ENCODE measurements at regions not wholly inside any gene's neighbourhood (a gene's known extent, or its start where the extent isn't known, plus 50 kb on each side); places are given as distances from the start of the nearest gene placed in this dataset.

GRCh38 chr5:51449026-51449425 is 65.8 kb downstream of the ISL1 start:
- Histone ChIP-seq H3K4me2 (no peak overlapping the region), H4K20me1 (no peaks in the 10 kb centered on the region; a peak in 1 of 22 replicates), H3K4me3 (no peak overlapping the region), H3K4me1 (no peaks in the 10 kb centered on the region), H3K27ac (no peak overlapping the region), H3K27me3 (no peaks in the 10 kb centered on the region), H3K9ac (no peak overlapping the region), H3K9me3 (replicated peaks in 1 of 11) (no peaks in the 10 kb centered on the region), H3K36me3 (no peaks in the 10 kb centered on the region)
- TF ChIP-seq Cebpa-rat (IDR thresholded peaks at IDR 0.05) = no peak

GRCh38 chr5:51452562-51452961 is 69.3 kb downstream of the ISL1 start:
- Histone ChIP-seq H3K9me3 (replicated peaks in 1 of 11) (no peaks in the 10 kb centered on the region), H3K27me3 (no peaks in the 10 kb centered on the region), H3K4me1 (no peaks in the 10 kb centered on the region), H3K27ac (no peak overlapping the region), H3K36me3 (no peaks in the 10 kb centered on the region), H4K20me1 (no peaks in the 10 kb centered on the region), H3K4me2 (no peak overlapping the region), H3K4me3 (no peak overlapping the region), H3K9ac (no peak overlapping the region)
- no peak for TF ChIP-seq Cebpa-rat (IDR thresholded peaks at IDR 0.05)

- Histone ChIP-seq H3K36me3 (no peaks in the 10 kb centered on the region), H3K27me3 (no peaks in the 10 kb centered on the region), H3K4me1 (no peaks in the 10 kb centered on the region), H3K4me2 (no peak overlapping the region), H3K4me3 (no peak overlapping the region), H3K9ac (no peak overlapping the region), H3K9me3 (replicated peaks in 1 of 11) (no peaks in the 10 kb centered on the region), H3K27ac (no peak overlapping the region), H4K20me1 (no peaks in the 10 kb centered on the region)
- no peak for TF ChIP-seq Cebpa-rat (IDR thresholded peaks at IDR 0.05)
These were observed 81.9 kb downstream of the ISL1 start for GRCh38 chr5:51465165-51465564.

GRCh38 chr5:51466214-51466613 is 83.0 kb downstream of the ISL1 start:
- H3K4me1 ChIP-seq = no peaks in the 10 kb centered on the region
- H3K27ac ChIP-seq = no peak overlapping the region
- no peak overlapping the region for H3K9ac ChIP-seq
- no peak for TF ChIP-seq Cebpa-rat (IDR thresholded peaks at IDR 0.05)
- no peak overlapping the region for H3K4me2 ChIP-seq
- no peak overlapping the region for H3K4me3 ChIP-seq
- H3K27me3 ChIP-seq = no peaks in the 10 kb centered on the region
- H3K36me3 ChIP-seq = no peaks in the 10 kb centered on the region
- no peaks in the 10 kb centered on the region for H4K20me1 ChIP-seq
- H3K9me3 ChIP-seq (replicated peaks in 1 of 11) = no peaks in the 10 kb centered on the region

GRCh38 chr5:51468196-51468595 is 84.9 kb downstream of the ISL1 start:
- H3K9ac ChIP-seq = no peak overlapping the region
- H3K27me3 ChIP-seq = no peaks in the 10 kb centered on the region
- no peaks in the 10 kb centered on the region for H3K9me3 ChIP-seq (replicated peaks in 1 of 11)
- no peaks in the 10 kb centered on the region for H3K36me3 ChIP-seq
- no peaks in the 10 kb centered on the region for H4K20me1 ChIP-seq
- no peaks in the 10 kb centered on the region for H3K4me1 ChIP-seq
- no peak overlapping the region for H3K4me2 ChIP-seq
- H3K4me3 ChIP-seq = no peak overlapping the region
- no peak overlapping the region for H3K27ac ChIP-seq
- no peak for TF ChIP-seq Cebpa-rat (IDR thresholded peaks at IDR 0.05)

GRCh38 chr5:51471630-51472029 is 88.4 kb downstream of the ISL1 start:
- Histone ChIP-seq H3K36me3 (no peaks in the 10 kb centered on the region), H3K9ac (no peak overlapping the region), H3K4me1 (no peaks in the 10 kb centered on the region), H3K4me3 (no peak overlapping the region), H3K9me3 (replicated peaks in 1 of 11) (no peaks in the 10 kb centered on the region), H3K27ac (no peak overlapping the region), H4K20me1 (no peaks in the 10 kb centered on the region), H3K4me2 (no peak overlapping the region), H3K27me3 (no peaks in the 10 kb centered on the region)
- no peak for TF ChIP-seq Cebpa-rat (IDR thresholded peaks at IDR 0.05)

GRCh38 chr5:51472472-51472871 is 89.2 kb downstream of the ISL1 start:
- Histone ChIP-seq H3K27ac (no peak overlapping the region), H4K20me1 (no peaks in the 10 kb centered on the region), H3K9me3 (replicated peaks in 1 of 11) (no peaks in the 10 kb centered on the region), H3K4me1 (no peaks in the 10 kb centered on the region), H3K4me3 (no peak overlapping the region), H3K27me3 (no peaks in the 10 kb centered on the region), H3K4me2 (no peak overlapping the region), H3K9ac (no peak overlapping the region), H3K36me3 (no peaks in the 10 kb centered on the region)
- no peak for TF ChIP-seq Cebpa-rat (IDR thresholded peaks at IDR 0.05)

- Histone ChIP-seq H3K36me3 (no peaks in the 10 kb centered on the region), H3K9ac (no peak overlapping the region), H3K4me1 (no peaks in the 10 kb centered on the region), H3K27me3 (no peaks in the 10 kb centered on the region), H3K4me2 (no peak overlapping the region), H3K27ac (no peak overlapping the region), H3K4me3 (no peak overlapping the region), H3K9me3 (replicated peaks in 1 of 11) (no peaks in the 10 kb centered on the region), H4K20me1 (no peaks in the 10 kb centered on the region)
- TF ChIP-seq Cebpa-rat (IDR thresholded peaks at IDR 0.05) = no peak
These were observed 92.4 kb downstream of the ISL1 start for GRCh38 chr5:51475628-51476027.

GRCh38 chr5:51476431-51476830 is 93.2 kb downstream of the ISL1 start:
- H3K9ac ChIP-seq = no peak overlapping the region
- H3K4me3 ChIP-seq = no peak overlapping the region
- H3K4me2 ChIP-seq = no peak overlapping the region
- H4K20me1 ChIP-seq = no peaks in the 10 kb centered on the region
- no peak overlapping the region for H3K27ac ChIP-seq
- H3K4me1 ChIP-seq = no peaks in the 10 kb centered on the region
- H3K9me3 ChIP-seq (replicated peaks in 1 of 11) = no peaks in the 10 kb centered on the region
- H3K36me3 ChIP-seq = no peaks in the 10 kb centered on the region
- TF ChIP-seq Cebpa-rat (IDR thresholded peaks at IDR 0.05) = no peak
- H3K27me3 ChIP-seq = no peaks in the 10 kb centered on the region

GRCh38 chr5:51479840-51480239 is 96.6 kb downstream of the ISL1 start:
- no peaks in the 10 kb centered on the region for H4K20me1 ChIP-seq
- no peak overlapping the region for H3K9ac ChIP-seq
- H3K27ac ChIP-seq = no peak overlapping the region
- no peaks in the 10 kb centered on the region for H3K4me1 ChIP-seq
- no peak overlapping the region for H3K4me2 ChIP-seq
- no peaks in the 10 kb centered on the region for H3K27me3 ChIP-seq
- H3K36me3 ChIP-seq = no peaks in the 10 kb centered on the region
- no peak overlapping the region for H3K4me3 ChIP-seq
- TF ChIP-seq Cebpa-rat (IDR thresholded peaks at IDR 0.05) = no peak
- no peaks in the 10 kb centered on the region for H3K9me3 ChIP-seq (replicated peaks in 1 of 11)

- Histone ChIP-seq H3K27me3 (no peaks in the 10 kb centered on the region), H3K9ac (no peak overlapping the region), H3K27ac (no peak overlapping the region), H3K4me2 (no peak overlapping the region), H3K4me1 (no peaks in the 10 kb centered on the region), H3K36me3 (no peaks in the 10 kb centered on the region), H3K9me3 (replicated peaks in 1 of 11) (no peaks in the 10 kb centered on the region), H4K20me1 (no peaks in the 10 kb centered on the region), H3K4me3 (no peak overlapping the region)
- TF ChIP-seq Cebpa-rat (IDR thresholded peaks at IDR 0.05) = no peak
These were observed 101.1 kb downstream of the ISL1 start for GRCh38 chr5:51484326-51484725.
